SK-N-SH (cell line): ENCODE measurements at regions not wholly inside any gene's neighbourhood (a gene's known extent, or its start where the extent isn't known, plus 50 kb on each side); places are given as distances from the start of the nearest gene placed in this dataset.

Source experiments
- CTCF ChIA-PET: fragments of 300-600, 350-600 bp; formaldehyde crosslinking; extraction: SDS; loops from one replicate; lab custom pipeline; 2021; lab: Yijun Ruan, JAX
- POLR2A ChIA-PET: fragments of 350-600 bp; sonication (Branson Sonifier 250); formaldehyde crosslinking; extraction: SDS; loops from one replicate; lab custom pipeline; 2020; ENCODE audit warnings: antibody characterized with exemption, inconsistent platforms; lab: Yijun Ruan, JAX
- DNase-seq: peaks from one replicate; pipeline ENCODE4 v3.0.0; 2012
- H2AFZ ChIP-seq: fragments of 200-600 bp; sonication (generic); 2 replicates; pipeline ENCODE4 v1.8.1; 2016; ENCODE audit warnings: antibody characterized with exemption, mild to moderate bottlenecking, low read depth
- H3F3A ChIP-seq: fragments of 200-600 bp; sonication (generic); replicated peaks from 2 replicates; pipeline ENCODE3; 2016; ENCODE audit warnings: antibody characterized with exemption, mild to moderate bottlenecking; ENCODE audit not compliant: insufficient read depth
- H3K27ac ChIP-seq, 2 experiments: fragments of 200-500 bp in 1 of 2; fragments of 200-600 bp in 1 of 2; sonication (Bioruptor generic) in 1 of 2; sonication (generic), shearing (Covaris generic) in 1 of 2; 2 replicates each; pipeline versions ENCODE4 v1.5.1 to v1.6.1; 2014 to 2016; ENCODE audit warnings: low read depth in 2 of 2, inconsistent platforms in 1 of 2, low read length in 1 of 2, mild to moderate bottlenecking in 1 of 2, mixed read lengths in 1 of 2
- H3K27me3 ChIP-seq: fragments of 200-600 bp; sonication (generic), shearing (Covaris generic); 2 replicates; pipeline ENCODE4 v1.6.1; 2016; ENCODE audit warnings: mixed run types; ENCODE audit not compliant: insufficient read depth
- H3K36me3 ChIP-seq, 2 experiments: fragments of 200-500 bp in 1 of 2; fragments of 200-600 bp in 1 of 2; sonication (Bioruptor generic) in 1 of 2; sonication (generic) in 1 of 2; replicated peaks in 1 of 2; 2 replicates each; pipeline versions ENCODE3 to v1.5.1; 2014 to 2016; ENCODE audit warnings: low read length in 1 of 2, mild to moderate bottlenecking in 1 of 2; ENCODE audit not compliant: insufficient read depth in 2 of 2, control insufficient read depth in 1 of 2
- H3K4me1 ChIP-seq, 2 experiments: fragments of 200-500 bp in 1 of 2; fragments of 200-600 bp in 1 of 2; sonication (Bioruptor generic) in 1 of 2; sonication (generic), shearing (Covaris generic) in 1 of 2; 2 replicates each; pipeline versions ENCODE4 v1.5.1 to v1.6.1; 2014 to 2016; ENCODE audit warnings: low read depth in 1 of 2, low read length in 1 of 2, mixed run types in 1 of 2; ENCODE audit not compliant: insufficient read depth in 2 of 2, control insufficient read depth in 1 of 2
- H3K4me2 ChIP-seq: fragments of 200-600 bp; sonication (generic), shearing (Covaris generic); 2 replicates; pipeline ENCODE4 v1.6.1; 2017; ENCODE audit warnings: mixed run types
- H3K4me3 ChIP-seq, 2 experiments: fragments of 200-500 bp in 1 of 2; fragments of 200-600 bp in 1 of 2; sonication (Bioruptor generic) in 1 of 2; sonication (generic), shearing (Covaris generic) in 1 of 2; 2 replicates each; pipeline versions ENCODE4 v1.5.1 to v1.8.1; 2014 to 2016; ENCODE audit warnings: low read depth in 2 of 2, inconsistent platforms in 1 of 2, low read length in 1 of 2, mild to moderate bottlenecking in 1 of 2, mixed read lengths in 1 of 2, moderate library complexity in 1 of 2
- H3K79me2 ChIP-seq: fragments of 200-600 bp; sonication (generic); 2 replicates; pipeline ENCODE4 v1.8.1; 2017; ENCODE audit warnings: mild to moderate bottlenecking; ENCODE audit not compliant: insufficient read depth
- H3K9ac ChIP-seq: fragments of 200-600 bp; sonication (generic); 2 replicates; pipeline ENCODE4 v1.6.1; 2017; ENCODE audit warnings: mixed run types
- H3K9me2 ChIP-seq: fragments of 200-600 bp; sonication (generic); 2 replicates; pipeline ENCODE4 v1.6.1; 2017; ENCODE audit warnings: mixed run types
- H3K9me3 ChIP-seq: fragments of 200-600 bp; sonication (generic); 2 replicates; pipeline ENCODE4 v1.6.1; 2017; ENCODE audit warnings: mixed run types, mild to moderate bottlenecking, moderate library complexity
- H4K20me1 ChIP-seq: fragments of 200-600 bp; sonication (generic); 2 replicates; pipeline ENCODE4 v1.6.1; 2017; ENCODE audit warnings: mild to moderate bottlenecking, mixed run types; ENCODE audit not compliant: insufficient read depth
- CHD2 ChIP-seq: fragments of 150-350 bp; IDR thresholded peaks from 2 replicates; pipeline ENCODE4 v1.6.1; 2018; ENCODE audit warnings: low read length; ENCODE audit not compliant: partially characterized antibody
- ELF1 ChIP-seq: IDR thresholded peaks from 2 replicates; pipeline ENCODE4 v1.4.0; 2012
- FOSL2 ChIP-seq: IDR thresholded peaks from 2 replicates; pipeline ENCODE4 v1.4.0; 2012; ENCODE audit warnings: low read depth, mild to moderate bottlenecking, moderate library complexity, borderline replicate concordance
- FOXJ3 ChIP-seq: sonication (generic); formaldehyde crosslinking; IDR thresholded peaks from 2 replicates; pipeline ENCODE4 v1.5.1; 2020; ENCODE audit warnings: mild to moderate bottlenecking, missing genetic modification reagents
- FOXM1 ChIP-seq: IDR thresholded peaks from 2 replicates; pipeline ENCODE4 v1.4.0; 2012; ENCODE audit warnings: low read depth, mild to moderate bottlenecking
- GABPA ChIP-seq: IDR thresholded peaks from 2 replicates; pipeline ENCODE4 v1.4.0; 2012; ENCODE audit warnings: low read depth, mild to moderate bottlenecking
- GATA2 ChIP-seq: sonication (generic); formaldehyde crosslinking; IDR thresholded peaks from 2 replicates; pipeline ENCODE4 v1.5.0; 2020; ENCODE audit warnings: mild to moderate bottlenecking, missing genetic modification reagents
- MEF2A ChIP-seq: IDR thresholded peaks from 2 replicates; pipeline ENCODE4 v1.4.0; 2012; ENCODE audit warnings: low read depth, borderline replicate concordance
- NFIC ChIP-seq: IDR thresholded peaks from 2 replicates; pipeline ENCODE4 v1.4.0; 2012; ENCODE audit warnings: borderline replicate concordance
- NRF1 ChIP-seq: IDR thresholded peaks from 2 replicates; pipeline ENCODE4 v1.6.1; 2012; ENCODE audit warnings: low read depth, mild to moderate bottlenecking, low read length
- POLR2AphosphoS5 ChIP-seq: IDR thresholded peaks from 2 replicates; pipeline ENCODE4 v1.6.1; 2012; ENCODE audit warnings: low read depth, low read length
- RFX5 ChIP-seq: IDR thresholded peaks from 2 replicates; pipeline ENCODE4 v1.6.1; 2012; ENCODE audit warnings: mild to moderate bottlenecking, improper control_type of control experiment, low read length
- SMC3 ChIP-seq: IDR thresholded peaks from 2 replicates; pipeline ENCODE4 v1.6.1; 2012; ENCODE audit warnings: low read depth, low read length, improper control_type of control experiment
- TCF12 ChIP-seq: IDR thresholded peaks from 2 replicates; pipeline ENCODE4 v1.4.0; 2012
- TEAD4 ChIP-seq: IDR thresholded peaks from 2 replicates; pipeline ENCODE4 v1.4.0; 2012; ENCODE audit warnings: mild to moderate bottlenecking, borderline replicate concordance; ENCODE audit not compliant: insufficient read depth
- YY1 ChIP-seq: IDR thresholded peaks from 2 replicates; pipeline ENCODE4 v1.4.0; 2012; ENCODE audit warnings: low read depth, mild to moderate bottlenecking
- WGBS: methylation state at CpG from one replicate; pipeline ENCODE4 v1.1.6; 2017; ENCODE audit warnings: low lambda C conversion rate; 5-methylcytosine and 5-hydroxymethylcytosine counted together
- TF ChIP-seq, protein P1 (sequence below): IDR thresholded peaks from 2 replicates; pipeline ENCODE4; 2012
- TF ChIP-seq, protein P2 (sequence below): fragments of 150-350 bp; IDR thresholded peaks from 2 replicates; pipeline ENCODE4 v1.6.1; 2017; ENCODE audit warnings: antibody characterized with exemption, low read length, low read depth, borderline replicate concordance
- TF ChIP-seq, protein P3 (sequence below): fragments of 200-600 bp; sonication (generic); IDR thresholded peaks from 2 replicates; pipeline ENCODE4 v1.6.1; 2017; ENCODE audit warnings: antibody characterized with exemption, mild to moderate bottlenecking, moderate library complexity
- TF ChIP-seq, protein P4 (sequence below): IDR thresholded peaks from 2 replicates; pipeline ENCODE4 v1.4.0; 2012; ENCODE audit warnings: low read depth, borderline replicate concordance

DNA sequence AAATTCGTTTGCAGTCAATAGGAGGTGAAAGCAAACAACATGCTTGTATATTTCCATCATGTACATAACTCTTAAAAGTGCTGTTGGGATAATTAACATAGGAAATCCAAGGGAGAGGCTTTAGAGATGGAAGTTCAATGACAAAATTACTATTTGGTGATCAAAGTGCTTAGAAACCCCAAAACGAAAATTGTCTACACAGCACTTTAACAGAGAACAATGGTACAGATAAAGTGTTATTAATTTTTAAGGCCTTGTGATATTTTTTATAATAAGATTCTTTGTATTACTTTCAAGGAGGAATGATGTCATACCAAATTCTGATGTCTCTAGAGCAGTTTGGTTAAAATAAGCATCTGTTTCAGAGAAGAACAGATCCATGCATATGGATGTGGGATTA is 406.3 kb downstream of the EPHA7 start:
- Histone ChIP-seq H3K9ac (no peak overlapping the region), H3K27ac (no peak overlapping the region), H3K27me3 (no peaks in the 10 kb centered on the region), H3K79me2 (no peaks in the 10 kb centered on the region), H4K20me1 (no peaks in the 10 kb centered on the region), H3K9me2 (no peaks in the 10 kb centered on the region), H3K4me3 (no peak overlapping the region), H3K36me3 (no peaks in the 10 kb centered on the region), H3F3A (no peaks in the 10 kb centered on the region), H3K9me3 (no peaks in the 10 kb centered on the region), H3K4me2 (no peak overlapping the region), H2AFZ (no peak overlapping the region), H3K4me1 (no peaks in the 10 kb centered on the region)
- TF ChIP-seq MEF2A = no peak
- no peak for TF ChIP-seq NRF1
- TF ChIP-seq, protein P1, sequence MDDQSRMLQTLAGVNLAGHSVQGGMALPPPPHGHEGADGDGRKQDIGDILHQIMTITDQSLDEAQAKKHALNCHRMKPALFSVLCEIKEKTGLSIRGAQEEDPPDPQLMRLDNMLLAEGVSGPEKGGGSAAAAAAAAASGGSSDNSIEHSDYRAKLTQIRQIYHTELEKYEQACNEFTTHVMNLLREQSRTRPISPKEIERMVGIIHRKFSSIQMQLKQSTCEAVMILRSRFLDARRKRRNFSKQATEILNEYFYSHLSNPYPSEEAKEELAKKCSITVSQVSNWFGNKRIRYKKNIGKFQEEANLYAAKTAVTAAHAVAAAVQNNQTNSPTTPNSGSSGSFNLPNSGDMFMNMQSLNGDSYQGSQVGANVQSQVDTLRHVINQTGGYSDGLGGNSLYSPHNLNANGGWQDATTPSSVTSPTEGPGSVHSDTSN = no peak
- TF ChIP-seq YY1 = no peak
- TF ChIP-seq, protein P2, sequence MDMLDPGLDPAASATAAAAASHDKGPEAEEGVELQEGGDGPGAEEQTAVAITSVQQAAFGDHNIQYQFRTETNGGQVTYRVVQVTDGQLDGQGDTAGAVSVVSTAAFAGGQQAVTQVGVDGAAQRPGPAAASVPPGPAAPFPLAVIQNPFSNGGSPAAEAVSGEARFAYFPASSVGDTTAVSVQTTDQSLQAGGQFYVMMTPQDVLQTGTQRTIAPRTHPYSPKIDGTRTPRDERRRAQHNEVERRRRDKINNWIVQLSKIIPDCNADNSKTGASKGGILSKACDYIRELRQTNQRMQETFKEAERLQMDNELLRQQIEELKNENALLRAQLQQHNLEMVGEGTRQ = no peak
- TF ChIP-seq SMC3 = no peak
- TF ChIP-seq GATA2 (CRISPR knock-in tag) = no peak
- no peak for TF ChIP-seq RFX5
- TF ChIP-seq FOXJ3 (CRISPR knock-in tag) = no peak
- TF ChIP-seq TEAD4 = no peak
- no peak for TF ChIP-seq ELF1
- TF ChIP-seq NFIC = no peak
- no peak for TF ChIP-seq CHD2
- TF ChIP-seq, protein P3, sequence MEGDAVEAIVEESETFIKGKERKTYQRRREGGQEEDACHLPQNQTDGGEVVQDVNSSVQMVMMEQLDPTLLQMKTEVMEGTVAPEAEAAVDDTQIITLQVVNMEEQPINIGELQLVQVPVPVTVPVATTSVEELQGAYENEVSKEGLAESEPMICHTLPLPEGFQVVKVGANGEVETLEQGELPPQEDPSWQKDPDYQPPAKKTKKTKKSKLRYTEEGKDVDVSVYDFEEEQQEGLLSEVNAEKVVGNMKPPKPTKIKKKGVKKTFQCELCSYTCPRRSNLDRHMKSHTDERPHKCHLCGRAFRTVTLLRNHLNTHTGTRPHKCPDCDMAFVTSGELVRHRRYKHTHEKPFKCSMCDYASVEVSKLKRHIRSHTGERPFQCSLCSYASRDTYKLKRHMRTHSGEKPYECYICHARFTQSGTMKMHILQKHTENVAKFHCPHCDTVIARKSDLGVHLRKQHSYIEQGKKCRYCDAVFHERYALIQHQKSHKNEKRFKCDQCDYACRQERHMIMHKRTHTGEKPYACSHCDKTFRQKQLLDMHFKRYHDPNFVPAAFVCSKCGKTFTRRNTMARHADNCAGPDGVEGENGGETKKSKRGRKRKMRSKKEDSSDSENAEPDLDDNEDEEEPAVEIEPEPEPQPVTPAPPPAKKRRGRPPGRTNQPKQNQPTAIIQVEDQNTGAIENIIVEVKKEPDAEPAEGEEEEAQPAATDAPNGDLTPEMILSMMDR = no peak
- no peak for TF ChIP-seq TCF12
- TF ChIP-seq, protein P4, sequence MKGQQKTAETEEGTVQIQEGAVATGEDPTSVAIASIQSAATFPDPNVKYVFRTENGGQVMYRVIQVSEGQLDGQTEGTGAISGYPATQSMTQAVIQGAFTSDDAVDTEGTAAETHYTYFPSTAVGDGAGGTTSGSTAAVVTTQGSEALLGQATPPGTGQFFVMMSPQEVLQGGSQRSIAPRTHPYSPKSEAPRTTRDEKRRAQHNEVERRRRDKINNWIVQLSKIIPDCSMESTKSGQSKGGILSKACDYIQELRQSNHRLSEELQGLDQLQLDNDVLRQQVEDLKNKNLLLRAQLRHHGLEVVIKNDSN = no peak
- no peak for TF ChIP-seq POLR2AphosphoS5
- TF ChIP-seq FOSL2 = no peak
- no peak for TF ChIP-seq FOXM1
- no peak for TF ChIP-seq GABPA
- POLR2A ChIA-PET = no interaction called here
- 0% methylated on average over 2 of the region's 2 CpGs for WGBS
- no peak for DNase-seq
- CTCF ChIA-PET = no interaction called here
